VCaP (cell line): ENCODE measurements at regions not wholly inside any gene's neighbourhood (a gene's known extent, or its start where the extent isn't known, plus 50 kb on each side); places are given as distances from the start of the nearest gene placed in this dataset.

Experiments used
- H3K27ac ChIP-seq: fragments of 450-650 bp; 2 replicates; pipeline ENCODE4 v1.5.1; 2017
- CTCF ChIP-seq: fragments of 450-650 bp; conservative IDR thresholded peaks from 2 replicates; pipeline ENCODE4 v1.5.1; 2017; ENCODE audit warnings: mild to moderate bottlenecking, moderate library complexity

- H3K27ac ChIP-seq: no peak overlapping the region
Measured at GRCh38 chr3:72380193-72380592, 468.1 kb downstream of the SHQ1 start.

GRCh38 chr3:72379500-72380187 is 468.6 kb downstream of the SHQ1 start:
- no peak overlapping the region for H3K27ac ChIP-seq
- TF ChIP-seq CTCF: no peak

More at GRCh38 chr3:72380193-72380592, 468.1 kb downstream of the SHQ1 start:
- TF ChIP-seq CTCF: no peak

GRCh38 chr3:72378287-72378686 is 470.0 kb downstream of the SHQ1 start:
- no peak for TF ChIP-seq CTCF

DNA sequence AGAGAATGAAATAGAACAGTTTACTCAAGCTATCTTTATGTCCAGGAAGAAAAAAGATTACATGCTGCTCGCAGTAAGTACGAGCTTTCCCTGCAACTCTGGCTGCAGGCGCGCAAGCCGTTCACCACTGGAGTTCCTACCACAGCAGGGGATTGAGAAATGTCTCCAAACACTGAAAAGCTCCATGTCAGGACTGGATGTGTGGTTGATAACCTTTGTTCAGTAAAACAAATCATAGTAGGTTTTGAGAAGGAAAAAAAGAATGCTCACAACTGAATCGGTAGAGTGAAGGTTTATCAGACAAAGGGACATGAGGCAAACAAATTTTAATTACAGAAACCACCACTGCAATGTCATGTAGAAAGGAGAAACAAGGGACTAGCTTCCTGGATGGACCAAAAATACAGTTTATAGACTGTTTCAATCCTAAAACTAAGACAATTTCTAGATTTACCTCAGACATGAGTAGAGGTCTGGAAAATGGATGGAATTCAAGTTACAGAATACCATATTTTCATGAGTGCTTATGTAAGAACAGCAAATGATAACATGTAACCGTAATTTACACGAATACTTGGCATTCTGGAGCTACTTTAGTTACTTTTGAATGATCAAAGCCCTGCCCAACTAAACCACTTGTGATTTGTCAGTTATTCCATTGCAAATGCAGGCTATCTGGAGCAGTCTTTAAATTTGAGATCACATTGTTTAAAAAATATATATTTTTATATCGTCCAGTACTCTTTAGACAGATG is 471.1 kb downstream of the SHQ1 start:
- H3K27ac ChIP-seq: no peak overlapping the region

More at GRCh38 chr3:72378287-72378686, 470.0 kb downstream of the SHQ1 start:
- no peak overlapping the region for H3K27ac ChIP-seq

DNA sequence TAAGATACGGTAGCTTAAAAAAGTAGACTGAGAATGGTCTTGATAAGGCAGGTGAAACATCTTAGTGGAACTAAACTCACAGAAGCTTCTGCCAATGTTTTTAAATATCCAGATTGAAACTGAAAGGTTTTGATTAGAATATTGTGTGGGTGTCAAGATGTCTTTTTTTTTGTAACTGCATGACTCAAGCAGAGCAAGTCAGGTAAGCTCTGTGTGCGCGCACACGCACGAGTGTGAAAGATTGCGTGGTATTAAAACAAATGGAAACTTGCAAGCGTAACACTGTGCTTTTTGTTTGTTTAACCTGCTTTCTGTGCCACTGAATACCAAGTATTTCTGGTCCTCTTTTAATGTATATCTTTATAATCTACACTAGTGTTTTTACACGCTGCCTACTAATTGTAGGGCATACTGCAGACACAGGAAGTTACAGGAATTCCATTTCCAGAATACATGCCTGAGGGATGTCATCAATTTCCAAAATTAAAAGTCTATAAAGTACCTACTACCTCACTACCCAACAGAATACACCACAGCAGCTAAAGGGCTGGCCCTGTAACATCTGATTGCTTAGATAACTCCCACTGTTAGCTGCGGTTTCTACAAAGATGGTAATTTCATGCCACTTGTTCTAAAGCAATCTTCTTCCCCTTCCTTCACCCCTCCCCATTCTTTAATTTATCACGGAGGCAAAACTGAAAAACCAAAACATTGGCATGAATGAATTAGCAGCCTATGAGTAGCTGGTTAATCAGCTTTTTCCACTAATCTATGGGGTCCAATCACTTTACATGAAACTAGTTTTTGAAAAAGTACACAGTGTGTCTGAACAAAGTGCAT is 472.8 kb downstream of the SHQ1 start:
- TF ChIP-seq CTCF: no peak
- peak overlapping the region; percentile 64 for H3K27ac ChIP-seq

More for the DNA sequence above, 471.1 kb downstream of the SHQ1 start:
- no peak for TF ChIP-seq CTCF

DNA sequence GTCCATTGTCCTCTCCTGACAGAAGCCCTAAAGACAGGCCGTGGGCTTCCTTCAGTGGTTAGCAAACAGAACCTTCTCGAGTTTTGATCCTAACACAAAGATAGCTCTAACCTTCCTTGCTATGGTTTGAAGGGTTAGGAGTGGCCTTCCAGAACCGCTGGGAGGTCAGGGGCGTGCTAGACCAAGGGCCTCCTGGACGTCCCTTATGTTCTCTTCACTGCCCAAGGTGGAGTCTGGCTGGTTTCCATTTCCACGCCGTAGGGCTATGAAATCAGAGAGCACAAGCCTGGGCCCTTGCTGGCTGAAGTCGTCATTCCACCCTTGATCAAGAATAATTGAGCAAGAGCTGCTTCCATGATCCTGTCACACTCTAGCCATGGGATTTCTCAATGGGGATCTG is 475.1 kb downstream of the SHQ1 start:
- TF ChIP-seq CTCF: no peak
- no peak overlapping the region for H3K27ac ChIP-seq

GRCh38 chr3:72372161-72372560 is 476.1 kb downstream of the SHQ1 start:
- no peak overlapping the region for H3K27ac ChIP-seq
- no peak for TF ChIP-seq CTCF
